ENCODE measurements at regions not wholly inside any gene's neighbourhood (a gene's known extent, or its start where the extent isn't known, plus 50 kb on each side); places are given as distances from the start of the nearest gene placed in this dataset.

- TF ChIP-seq CTCF (IDR thresholded peaks at IDR 0.05; ENCODE audit: poor library complexity, severe bottlenecking): no peak
- no peak for TF ChIP-seq EZH2 (IDR thresholded peaks at IDR 0.05; ENCODE audit: borderline replicate concordance, insufficient read depth, low read length, poor library complexity, severe bottlenecking)
- no peak for TF ChIP-seq TAF1 (IDR thresholded peaks at IDR 0.05; ENCODE audit: low read depth)
- TF ChIP-seq MXI1 (conservative IDR thresholded peaks at IDR 0.05; ENCODE audit: poor library complexity, severe bottlenecking): no peak
- no peak for TF ChIP-seq POLR2AphosphoS5 (IDR thresholded peaks at IDR 0.05)
- no peak for TF ChIP-seq SMC3 (conservative IDR thresholded peaks at IDR 0.05; ENCODE audit: poor library complexity)
Observed at GRCh38 chr1:164191191-164191590, 367.8 kb upstream of the PBX1 start.

All from neural cell (in vitro differentiated cells).